ENCODE measurements at regions not wholly inside any gene's neighbourhood (a gene's known extent, or its start where the extent isn't known, plus 50 kb on each side); places are given as distances from the start of the nearest gene placed in this dataset.
"Not testable (repeated sequence)": the region's sequence is repeated elsewhere in the genome, so short reads cannot be mapped to it uniquely, and the experiment has no call there.

DNA sequence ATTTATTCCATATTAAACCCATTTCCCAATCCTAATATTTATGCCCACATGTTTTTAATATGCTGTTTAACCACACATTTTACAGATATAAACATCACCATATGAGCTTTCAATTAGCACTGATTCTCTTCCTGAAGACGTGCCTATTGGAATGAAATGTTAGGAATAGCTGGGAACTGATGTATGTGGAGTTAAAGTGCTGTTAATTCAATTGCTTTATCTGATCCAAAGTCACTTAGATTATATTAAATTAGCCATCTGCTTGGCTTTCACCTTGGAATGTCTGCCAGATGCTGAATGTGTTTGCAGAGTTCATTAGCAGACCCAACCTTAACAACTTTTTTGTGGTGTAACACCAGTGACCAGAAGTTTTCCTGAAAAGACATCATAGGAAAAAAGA, 942.9 kb upstream of the KLHL29 start:
- no peak for DNase-seq

- no peak for DNase-seq
These were observed 940.7 kb upstream of the KLHL29 start for GRCh38 chr2:22444281-22444680.

DNA sequence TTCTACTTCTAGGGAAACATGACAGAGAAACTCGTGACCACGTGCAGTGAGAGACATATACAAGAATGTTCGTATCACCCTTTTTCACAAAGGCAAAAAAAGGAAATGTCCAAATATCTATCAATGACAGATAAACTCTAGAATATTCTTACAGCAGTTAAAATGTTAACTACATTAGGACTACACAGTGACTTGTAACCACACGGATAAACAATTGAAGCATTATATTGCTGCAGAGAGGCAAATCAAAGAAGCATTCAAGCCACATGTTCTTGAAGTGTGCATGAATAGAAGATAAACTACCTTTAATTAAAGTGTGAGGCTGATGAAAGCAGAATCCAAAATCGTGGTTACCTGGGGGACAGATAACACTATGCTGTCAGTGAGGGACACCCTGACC, 935.3 kb upstream of the KLHL29 start:
- no peak for DNase-seq

DNA sequence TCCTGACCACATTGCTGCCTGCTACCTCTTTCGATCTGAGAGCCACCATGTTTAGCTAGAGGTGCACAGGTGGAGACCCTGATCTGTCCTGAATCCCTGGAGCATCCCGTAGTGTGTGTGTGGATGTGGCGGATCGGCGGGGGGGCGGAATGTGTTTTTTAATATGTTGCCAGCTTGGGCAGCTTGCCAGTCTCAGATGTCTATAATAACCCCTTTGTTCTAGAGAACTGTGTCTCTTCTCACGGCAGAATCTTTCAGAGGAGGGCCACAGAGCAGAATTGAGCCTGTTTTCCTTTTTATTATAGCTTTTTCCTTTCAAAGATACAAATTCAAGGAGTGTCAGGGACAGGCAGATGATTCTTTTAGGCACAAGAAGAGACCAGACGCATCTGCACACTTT, 934.1 kb upstream of the KLHL29 start:
- DNase-seq: no peak

DNA sequence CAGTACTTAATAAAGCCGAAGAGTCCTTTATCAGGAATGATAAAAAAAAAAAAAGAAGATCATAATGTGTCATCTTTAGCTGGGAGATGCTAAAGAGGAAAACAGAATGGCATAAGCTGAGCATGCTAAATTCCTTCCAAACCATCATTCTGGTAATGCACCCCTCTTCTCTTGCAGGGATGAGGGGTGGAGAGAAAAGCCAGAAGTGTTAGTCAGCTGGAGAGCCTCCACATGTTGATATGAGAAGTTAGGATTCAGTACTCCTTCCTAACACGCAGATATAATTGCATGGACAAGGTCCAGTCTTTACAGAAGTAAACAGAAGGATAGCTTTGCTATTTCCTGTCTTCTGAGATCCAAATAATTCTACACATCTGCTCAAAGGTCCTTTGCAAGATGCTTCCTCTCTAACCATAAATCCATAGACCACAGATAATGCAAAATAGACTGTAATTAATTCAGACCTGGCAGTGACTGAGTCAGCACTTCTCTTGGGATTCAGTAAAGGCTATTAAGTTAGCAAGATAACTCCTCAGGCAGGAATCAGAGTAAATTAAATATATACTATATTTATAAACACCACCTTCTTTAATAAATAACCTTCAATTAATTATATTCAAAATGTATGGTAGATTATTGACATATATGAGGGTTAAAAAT, 930.0 kb upstream of the KLHL29 start:
- DNase-seq: no peak

DNA sequence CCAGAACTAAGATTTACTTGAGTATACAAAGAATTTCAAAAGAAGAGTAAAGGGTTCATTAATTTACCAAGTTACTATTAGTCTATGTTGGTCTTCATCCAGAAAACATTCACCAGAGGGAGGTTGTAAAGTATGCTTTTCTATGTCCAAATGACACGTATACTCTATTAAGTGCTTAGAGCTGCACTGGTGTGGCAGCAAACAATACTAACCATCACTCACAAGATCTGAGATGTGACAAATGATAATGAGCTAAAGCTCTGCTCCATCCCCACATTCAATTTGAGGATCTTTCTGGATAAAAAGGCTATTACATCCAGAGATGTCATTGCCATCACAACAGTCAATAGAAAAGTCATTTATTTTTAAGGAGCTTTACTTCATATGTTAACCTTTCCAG, 926.5 kb upstream of the KLHL29 start:
- no peak for DNase-seq

DNA sequence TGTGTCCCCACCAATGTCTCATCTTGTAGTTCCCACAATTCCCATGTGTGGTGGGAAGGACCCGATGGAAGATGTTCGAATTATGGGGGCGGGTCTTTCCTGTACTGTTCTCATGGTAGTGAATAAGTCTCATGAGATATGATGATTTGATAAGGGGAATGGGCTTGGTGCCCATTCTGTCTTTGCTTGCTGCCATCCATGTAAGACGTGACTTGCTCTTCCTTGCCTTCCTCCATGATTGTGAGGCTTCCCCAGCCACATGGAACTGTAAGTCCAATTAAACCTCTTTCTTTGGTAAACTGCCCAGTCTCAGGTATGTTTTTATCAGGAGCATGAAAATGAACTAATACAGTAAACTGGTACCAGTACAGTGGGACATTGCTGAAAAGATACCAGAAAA, 909.9 kb upstream of the KLHL29 start:
- not testable (repeated sequence) for DNase-seq

GRCh38 chr2:22478329-22478728, 906.6 kb upstream of the KLHL29 start:
- DNase-seq: no peak

GRCh38 chr2:22481486-22482259, 903.3 kb upstream of the KLHL29 start:
- DNase-seq: no peak

GRCh38 chr2:22483036-22483435, 901.9 kb upstream of the KLHL29 start:
- no peak for DNase-seq

DNA sequence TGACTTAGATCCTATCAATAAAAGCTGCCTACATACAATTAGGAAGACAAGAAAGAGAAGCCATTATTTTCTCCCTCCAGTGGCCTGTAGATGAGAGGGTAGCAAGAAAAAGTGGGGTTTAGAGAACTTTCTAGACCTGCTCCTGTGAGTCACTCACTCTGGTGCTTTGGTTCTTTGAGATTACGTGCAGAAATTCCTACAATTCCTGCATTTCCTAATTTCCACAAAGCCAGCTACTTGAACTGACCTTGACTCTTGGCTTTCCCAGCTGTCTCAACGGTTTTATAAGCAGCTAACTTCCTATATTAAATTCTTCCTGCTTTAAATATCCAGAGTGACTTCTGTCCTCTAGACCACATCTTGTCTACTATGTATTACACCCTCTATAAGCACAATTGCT, 899.5 kb upstream of the KLHL29 start:
- no peak for DNase-seq

DNA sequence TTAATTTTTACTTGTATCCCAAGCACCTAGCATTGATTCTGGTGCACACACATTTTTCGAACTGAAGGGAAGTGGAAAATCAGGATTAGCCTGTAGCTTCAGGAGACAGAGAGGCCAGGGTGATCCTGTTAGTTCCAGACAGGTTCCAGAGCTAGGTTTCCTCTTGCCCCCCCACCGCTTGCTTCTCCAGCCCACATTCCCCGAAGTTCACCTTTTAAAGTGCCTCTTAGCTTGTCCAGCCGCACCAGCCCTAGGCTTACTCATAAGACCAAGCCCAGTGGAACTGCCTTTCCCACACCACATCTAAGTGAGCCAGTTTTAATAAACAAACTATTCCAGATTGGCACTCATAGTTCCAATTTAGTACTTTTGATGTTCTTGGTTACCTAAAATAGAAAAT, 898.6 kb upstream of the KLHL29 start:
- DNase-seq: no peak

- no peak for DNase-seq
These were observed 897.9 kb upstream of the KLHL29 start for GRCh38 chr2:22487036-22487435.

- DNase-seq: no peak
These were observed 897.4 kb upstream of the KLHL29 start for GRCh38 chr2:22487541-22487940.

GRCh38 chr2:22491442-22491841, 893.5 kb upstream of the KLHL29 start:
- no peak for DNase-seq

DNA sequence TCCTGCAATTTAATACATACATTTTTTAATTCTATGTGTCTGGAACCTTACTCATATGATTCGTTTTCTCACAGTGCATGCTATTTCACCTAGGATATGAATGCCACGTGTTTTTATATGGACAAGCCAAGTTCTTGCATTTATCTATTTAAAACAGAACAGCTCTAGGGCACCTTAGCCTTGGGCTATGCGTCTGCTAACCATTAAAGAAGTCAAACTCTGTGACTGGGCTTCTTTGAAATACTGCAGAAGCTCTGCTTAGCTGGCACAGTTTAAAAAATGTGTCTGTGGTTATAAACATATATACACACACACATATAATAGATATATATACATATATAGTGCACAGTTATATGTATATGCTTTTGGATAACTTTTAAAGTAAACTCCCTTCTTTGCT, 890.8 kb upstream of the KLHL29 start:
- DNase-seq: no peak

GRCh38 chr2:22497064-22497463, 887.9 kb upstream of the KLHL29 start:
- DNase-seq: no peak

DNA sequence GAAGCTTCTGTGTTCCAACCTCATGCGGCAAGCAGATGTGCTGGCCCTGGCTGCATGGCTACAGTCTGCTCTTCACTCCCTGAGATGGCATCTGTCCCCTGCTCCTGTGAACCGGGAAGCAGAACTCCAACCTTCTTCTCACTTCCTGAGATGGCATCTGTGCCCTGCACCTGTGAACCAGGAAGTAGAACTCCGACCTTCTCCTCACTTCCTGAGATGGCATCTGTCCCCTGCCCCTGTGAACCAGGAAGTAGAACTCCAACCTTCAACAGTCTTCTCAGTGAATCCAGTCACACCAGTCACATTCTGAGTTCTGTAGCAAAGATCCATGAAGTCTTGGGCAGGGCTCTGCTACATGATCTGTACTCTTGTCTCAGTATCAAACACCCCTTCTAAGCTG, 887.2 kb upstream of the KLHL29 start:
- DNase-seq: no peak

GRCh38 chr2:22499082-22499839, 885.7 kb upstream of the KLHL29 start:
- no peak for DNase-seq

- DNase-seq: no peak
These were observed 884.4 kb upstream of the KLHL29 start for GRCh38 chr2:22500555-22500935.

DNA sequence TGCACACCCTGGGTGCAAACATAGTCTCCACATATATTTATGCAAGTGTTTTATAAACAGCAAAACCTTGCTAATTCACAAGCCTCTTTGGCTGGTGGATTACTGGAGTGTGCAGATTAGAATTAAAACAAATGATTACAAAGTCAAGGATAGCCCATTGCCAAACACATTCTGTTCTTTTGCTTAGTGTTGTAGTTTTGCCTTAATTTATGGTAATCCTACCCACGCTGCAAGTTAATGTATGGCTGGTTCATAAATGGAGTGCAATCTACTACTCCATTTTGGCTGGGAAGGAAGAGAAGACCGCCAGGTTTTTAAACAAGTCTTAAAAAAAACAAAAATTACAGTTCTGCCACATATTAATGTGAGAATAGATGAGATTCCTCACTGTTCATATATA, 883.1 kb upstream of the KLHL29 start:
- no peak for DNase-seq

- no peak for DNase-seq
These were observed 871.4 kb upstream of the KLHL29 start for GRCh38 chr2:22513563-22513962.

GRCh38 chr2:22517141-22517540, 867.8 kb upstream of the KLHL29 start:
- DNase-seq: no peak

- no peak for DNase-seq
These were observed 866.3 kb upstream of the KLHL29 start for GRCh38 chr2:22518641-22519040.
